C4-2B (cell line): ENCODE measurements at regions not wholly inside any gene's neighbourhood (a gene's known extent, or its start where the extent isn't known, plus 50 kb on each side); places are given as distances from the start of the nearest gene placed in this dataset.

Experiments used
- ZFX ChIP-seq: fragments of 450-650 bp; IDR thresholded peaks from 2 replicates; pipeline ENCODE4 v1.6.1; 2017
- TF ChIP-seq, protein P1 (sequence below): fragments of 450-650 bp; conservative IDR thresholded peaks from 2 replicates; pipeline ENCODE4 v1.5.1; 2017; ENCODE audit warnings: mild to moderate bottlenecking

DNA sequence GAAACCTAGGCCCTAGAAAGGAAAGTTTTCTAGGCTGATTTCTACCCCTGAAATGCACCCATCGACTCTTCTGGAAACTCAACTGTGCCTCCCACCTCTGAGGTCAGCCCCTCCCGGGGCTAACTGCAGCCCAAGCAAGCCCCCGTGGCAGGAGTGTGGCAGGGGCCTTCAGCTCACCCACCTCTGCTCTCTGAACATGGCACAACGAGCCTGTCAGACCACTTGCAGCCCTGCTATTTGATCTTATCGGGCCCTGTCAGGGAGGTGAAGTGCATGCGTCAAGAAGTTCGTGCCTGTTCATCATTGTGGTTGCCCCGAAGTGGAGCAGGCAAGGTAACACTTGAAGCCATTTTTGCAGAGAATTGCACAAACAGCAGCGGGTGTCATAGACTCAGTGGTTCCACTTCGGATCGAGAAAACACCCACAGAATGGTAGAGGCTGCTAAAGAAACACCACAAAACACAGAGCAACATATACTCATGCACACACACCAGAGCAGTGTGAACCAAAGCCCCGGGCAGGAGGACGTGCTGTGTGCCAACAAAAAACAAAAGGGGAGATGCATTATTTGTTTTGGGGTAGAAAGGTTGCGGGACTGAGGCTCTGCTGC, 262.7 kb downstream of the ETS1 start:
- TF ChIP-seq, protein P1, sequence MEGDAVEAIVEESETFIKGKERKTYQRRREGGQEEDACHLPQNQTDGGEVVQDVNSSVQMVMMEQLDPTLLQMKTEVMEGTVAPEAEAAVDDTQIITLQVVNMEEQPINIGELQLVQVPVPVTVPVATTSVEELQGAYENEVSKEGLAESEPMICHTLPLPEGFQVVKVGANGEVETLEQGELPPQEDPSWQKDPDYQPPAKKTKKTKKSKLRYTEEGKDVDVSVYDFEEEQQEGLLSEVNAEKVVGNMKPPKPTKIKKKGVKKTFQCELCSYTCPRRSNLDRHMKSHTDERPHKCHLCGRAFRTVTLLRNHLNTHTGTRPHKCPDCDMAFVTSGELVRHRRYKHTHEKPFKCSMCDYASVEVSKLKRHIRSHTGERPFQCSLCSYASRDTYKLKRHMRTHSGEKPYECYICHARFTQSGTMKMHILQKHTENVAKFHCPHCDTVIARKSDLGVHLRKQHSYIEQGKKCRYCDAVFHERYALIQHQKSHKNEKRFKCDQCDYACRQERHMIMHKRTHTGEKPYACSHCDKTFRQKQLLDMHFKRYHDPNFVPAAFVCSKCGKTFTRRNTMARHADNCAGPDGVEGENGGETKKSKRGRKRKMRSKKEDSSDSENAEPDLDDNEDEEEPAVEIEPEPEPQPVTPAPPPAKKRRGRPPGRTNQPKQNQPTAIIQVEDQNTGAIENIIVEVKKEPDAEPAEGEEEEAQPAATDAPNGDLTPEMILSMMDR: no peak
- no peak for TF ChIP-seq ZFX
